Endothelial cell of umbilical vein (primary cell): ENCODE measurements at regions not wholly inside any gene's neighbourhood (a gene's known extent, or its start where the extent isn't known, plus 50 kb on each side); places are given as distances from the start of the nearest gene placed in this dataset.

Experiments
- CTCF ChIP-seq, 2 donors: IDR thresholded peaks; 1 replicate in 1 of 2; 2 replicates in 1 of 2; pipeline ENCODE4 v1.5.1; 2011; ENCODE audit warnings: low read length in 2 of 2, mild to moderate bottlenecking in 2 of 2, moderate library complexity in 2 of 2, control low read depth in 1 of 2, inconsistent platforms in 1 of 2, low read depth in 1 of 2; ENCODE audit not compliant: insufficient read depth in 1 of 2; ENCODE audit errors: extremely low read depth in 1 of 2
- EZH2 ChIP-seq: IDR thresholded peaks from 2 replicates; pipeline ENCODE4 v1.6.1; 2012; ENCODE audit warnings: borderline replicate concordance, low read depth, mild to moderate bottlenecking, moderate library complexity, low read length, inconsistent platforms; ENCODE audit not compliant: severe bottlenecking
- GATA2 ChIP-seq: IDR thresholded peaks from 2 replicates; pipeline ENCODE4 v1.7.0; 2011; ENCODE audit warnings: low read depth, mild to moderate bottlenecking, moderate library complexity, mixed read lengths, low read length; ENCODE audit not compliant: insufficient read length, insufficient read depth
- POLR2A ChIP-seq: IDR thresholded peaks from 2 replicates; pipeline ENCODE4 v1.6.1; 2012; ENCODE audit warnings: low read depth, mild to moderate bottlenecking, control low read depth, low read length
- POLR2AphosphoS5 ChIP-seq: IDR thresholded peaks from 2 replicates; pipeline ENCODE4 v1.6.1; 2012; ENCODE audit warnings: low read depth, mild to moderate bottlenecking, control low read depth, low read length, moderate library complexity; ENCODE audit not compliant: insufficient read depth

GRCh38 chr7:52936750-52937149 lies 98.7 kb upstream of the POM121L12 start:
- TF ChIP-seq POLR2AphosphoS5, result no peak
- no peak for TF ChIP-seq POLR2A
- no peak for TF ChIP-seq CTCF (IDR thresholded peaks at IDR 0.05; ENCODE audit: extremely low read depth in 1 of 2, insufficient read depth in 1 of 2, low read depth in 1 of 2, low read length in 2 of 2)
- no peak for TF ChIP-seq GATA2
- TF ChIP-seq EZH2, result no peak
